ENCODE measurements at regions not wholly inside any gene's neighbourhood (a gene's known extent, or its start where the extent isn't known, plus 50 kb on each side); places are given as distances from the start of the nearest gene placed in this dataset.

DNA sequence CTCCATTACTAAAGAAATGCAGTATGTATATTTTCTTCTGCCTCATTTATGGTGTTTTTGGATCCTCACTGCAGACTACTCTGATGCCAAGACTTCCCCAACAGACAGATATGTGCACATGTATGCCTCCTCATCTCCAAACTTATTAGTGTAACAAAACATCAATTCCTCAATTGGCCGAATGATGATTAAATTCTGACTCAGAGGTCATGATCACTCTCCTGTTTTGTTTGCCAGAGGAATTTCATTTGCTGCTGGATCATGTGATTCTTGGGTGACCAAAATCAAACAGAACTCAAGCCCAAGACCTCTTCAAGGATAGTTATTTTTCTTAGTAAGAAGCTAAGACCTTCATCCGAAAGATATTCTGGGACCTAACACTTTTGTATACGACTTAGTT, 227.6 kb downstream of the LMO4 start:
- no peaks in the 10 kb centered on the region for H3K9me3 ChIP-seq
- H3K27me3 ChIP-seq: no peaks in the 10 kb centered on the region
- intact Hi-C loops (cut with DNase I): no loop called here
- DNase-seq (ENCODE audit: extremely low spot score in 2 of 2): no peak
- H3K36me3 ChIP-seq: no peaks in the 10 kb centered on the region
- H3K27ac ChIP-seq: no peak overlapping the region
- no peaks in the 10 kb centered on the region for H3K4me1 ChIP-seq
- H3K4me3 ChIP-seq: no peak overlapping the region
- TF ChIP-seq POLR2A (IDR thresholded peaks at IDR 0.05) (no peak), POLR2AphosphoS5 (IDR thresholded peaks at IDR 0.05; ENCODE audit: insufficient read depth in 1 of 2, low read depth in 1 of 2) (no peak)
- TF ChIP-seq, protein P1, sequence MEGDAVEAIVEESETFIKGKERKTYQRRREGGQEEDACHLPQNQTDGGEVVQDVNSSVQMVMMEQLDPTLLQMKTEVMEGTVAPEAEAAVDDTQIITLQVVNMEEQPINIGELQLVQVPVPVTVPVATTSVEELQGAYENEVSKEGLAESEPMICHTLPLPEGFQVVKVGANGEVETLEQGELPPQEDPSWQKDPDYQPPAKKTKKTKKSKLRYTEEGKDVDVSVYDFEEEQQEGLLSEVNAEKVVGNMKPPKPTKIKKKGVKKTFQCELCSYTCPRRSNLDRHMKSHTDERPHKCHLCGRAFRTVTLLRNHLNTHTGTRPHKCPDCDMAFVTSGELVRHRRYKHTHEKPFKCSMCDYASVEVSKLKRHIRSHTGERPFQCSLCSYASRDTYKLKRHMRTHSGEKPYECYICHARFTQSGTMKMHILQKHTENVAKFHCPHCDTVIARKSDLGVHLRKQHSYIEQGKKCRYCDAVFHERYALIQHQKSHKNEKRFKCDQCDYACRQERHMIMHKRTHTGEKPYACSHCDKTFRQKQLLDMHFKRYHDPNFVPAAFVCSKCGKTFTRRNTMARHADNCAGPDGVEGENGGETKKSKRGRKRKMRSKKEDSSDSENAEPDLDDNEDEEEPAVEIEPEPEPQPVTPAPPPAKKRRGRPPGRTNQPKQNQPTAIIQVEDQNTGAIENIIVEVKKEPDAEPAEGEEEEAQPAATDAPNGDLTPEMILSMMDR (IDR thresholded peaks at IDR 0.05): no peak

- H3K4me1 ChIP-seq: no peaks in the 10 kb centered on the region
- H3K36me3 ChIP-seq: no peaks in the 10 kb centered on the region
- no peaks in the 10 kb centered on the region for H3K9me3 ChIP-seq
- intact Hi-C loops (cut with DNase I): no loop called here
- H3K27me3 ChIP-seq: no peaks in the 10 kb centered on the region
- H3K27ac ChIP-seq: no peak overlapping the region
- DNase-seq (ENCODE audit: extremely low spot score in 2 of 2): no peak
- TF ChIP-seq POLR2AphosphoS5 (IDR thresholded peaks at IDR 0.05; ENCODE audit: insufficient read depth in 1 of 2, low read depth in 1 of 2) (no peak), POLR2A (IDR thresholded peaks at IDR 0.05) (no peak)
- TF ChIP-seq, protein P1 (IDR thresholded peaks at IDR 0.05): no peak
- H3K4me3 ChIP-seq: no peak overlapping the region
Measured at GRCh38 chr1:87558921-87559320, 230.2 kb downstream of the LMO4 start.

- Histone ChIP-seq H3K27ac (no peak overlapping the region), H3K27me3 (no peaks in the 10 kb centered on the region), H3K4me3 (no peak overlapping the region), H3K36me3 (no peaks in the 10 kb centered on the region), H3K4me1 (no peaks in the 10 kb centered on the region), H3K9me3 (no peaks in the 10 kb centered on the region)
- TF ChIP-seq POLR2A (IDR thresholded peaks at IDR 0.05): no peak
- no peak for TF ChIP-seq POLR2AphosphoS5 (IDR thresholded peaks at IDR 0.05; ENCODE audit: insufficient read depth in 1 of 2, low read depth in 1 of 2)
- TF ChIP-seq, protein P1 (IDR thresholded peaks at IDR 0.05): no peak
- DNase-seq (ENCODE audit: extremely low spot score in 2 of 2): no peak
- intact Hi-C loops (cut with DNase I): no loop called here
Measured at GRCh38 chr1:87560137-87560536, 231.5 kb downstream of the LMO4 start.

GRCh38 chr1:87560601-87561360, 232.1 kb downstream of the LMO4 start:
- Histone ChIP-seq H3K36me3 (no peaks in the 10 kb centered on the region), H3K9me3 (no peaks in the 10 kb centered on the region)

DNA sequence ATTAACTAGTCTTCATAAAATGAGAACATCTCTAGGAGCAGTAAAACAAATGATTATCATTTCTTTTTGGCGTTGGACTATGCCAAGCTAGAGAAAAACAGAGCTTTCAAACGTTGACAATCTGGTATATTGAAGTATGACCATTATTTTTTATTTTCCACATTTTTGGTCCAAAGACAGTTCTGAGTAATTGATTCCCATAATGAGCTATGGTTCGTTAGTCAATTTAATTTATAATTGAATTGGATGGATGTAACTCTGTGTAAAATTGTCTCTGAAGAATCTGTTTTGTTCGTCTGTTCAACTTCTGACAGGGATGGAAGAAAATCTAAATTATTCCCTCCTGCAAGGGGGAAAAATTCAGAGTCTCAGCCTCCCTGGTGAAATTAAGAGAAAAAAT, 234.5 kb downstream of the LMO4 start:
- TF ChIP-seq, protein P1 (IDR thresholded peaks at IDR 0.05): no peak
- TF ChIP-seq POLR2AphosphoS5 (IDR thresholded peaks at IDR 0.05; ENCODE audit: insufficient read depth in 1 of 2, low read depth in 1 of 2) (no peak), POLR2A (IDR thresholded peaks at IDR 0.05) (no peak)
- no peak for DNase-seq (ENCODE audit: extremely low spot score in 2 of 2)
- no peaks in the 10 kb centered on the region for H3K36me3 ChIP-seq

More at GRCh38 chr1:87560601-87561360, 232.1 kb downstream of the LMO4 start:
- TF ChIP-seq POLR2A (IDR thresholded peaks at IDR 0.05) (no peak), POLR2AphosphoS5 (IDR thresholded peaks at IDR 0.05; ENCODE audit: insufficient read depth in 1 of 2, low read depth in 1 of 2) (no peak)
- TF ChIP-seq, protein P1 (IDR thresholded peaks at IDR 0.05): no peak
- intact Hi-C loops (cut with DNase I): no loop called here
- Histone ChIP-seq H3K27ac (no peak overlapping the region), H3K4me3 (no peak overlapping the region), H3K4me1 (no peaks in the 10 kb centered on the region), H3K27me3 (no peaks in the 10 kb centered on the region)
- DNase-seq (ENCODE audit: extremely low spot score in 2 of 2): no peak

More for the DNA sequence above, 234.5 kb downstream of the LMO4 start:
- Histone ChIP-seq H3K4me3 (no peak overlapping the region), H3K27ac (no peak overlapping the region), H3K27me3 (no peaks in the 10 kb centered on the region), H3K9me3 (no peaks in the 10 kb centered on the region), H3K4me1 (no peaks in the 10 kb centered on the region)
- intact Hi-C loops (cut with DNase I): no loop called here
